ENCODE measurements at regions not wholly inside any gene's neighbourhood (a gene's known extent, or its start where the extent isn't known, plus 50 kb on each side); places are given as distances from the start of the nearest gene placed in this dataset.
"Not testable (repeated sequence)": the region's sequence is repeated elsewhere in the genome, so short reads cannot be mapped to it uniquely, and the experiment has no call there.

- DNase-seq (ENCODE audit: low spot score), result no peak
Observed at GRCh38 chr2:219726916-219727315, 99.5 kb downstream of the SLC4A3 start.

- DNase-seq (ENCODE audit: low spot score), result no peak
Observed at GRCh38 chr2:219727771-219728429, 100.5 kb downstream of the SLC4A3 start.

GRCh38 chr2:219728991-219729487, 101.6 kb downstream of the SLC4A3 start:
- no peak for DNase-seq (ENCODE audit: low spot score)

GRCh38 chr2:219731173-219731572, 103.7 kb downstream of the SLC4A3 start:
- no peak for DNase-seq (ENCODE audit: low spot score)

- DNase-seq (ENCODE audit: low spot score), result no peak
Observed at GRCh38 chr2:219733106-219733505, 105.7 kb downstream of the SLC4A3 start.

- no peak for DNase-seq (ENCODE audit: low spot score)
Observed at GRCh38 chr2:219733746-219734145, 106.3 kb downstream of the SLC4A3 start.

GRCh38 chr2:219736209-219736608, 108.8 kb downstream of the SLC4A3 start:
- DNase-seq (ENCODE audit: low spot score), result no peak

- no peak for DNase-seq (ENCODE audit: low spot score)
Observed at GRCh38 chr2:219737270-219737691, 109.9 kb downstream of the SLC4A3 start.

- DNase-seq (ENCODE audit: low spot score), result no peak
Observed at GRCh38 chr2:219739066-219739465, 111.6 kb downstream of the SLC4A3 start.

- no peak for DNase-seq (ENCODE audit: low spot score)
Observed at GRCh38 chr2:219739866-219740440, 112.5 kb downstream of the SLC4A3 start.

GRCh38 chr2:219743548-219743947, 116.1 kb downstream of the SLC4A3 start:
- DNase-seq (ENCODE audit: low spot score), result no peak

- no peak for DNase-seq (ENCODE audit: low spot score)
Observed at GRCh38 chr2:219744066-219744465, 116.6 kb downstream of the SLC4A3 start.

- DNase-seq (ENCODE audit: low spot score), result no peak
Observed at GRCh38 chr2:219744600-219744999, 117.2 kb downstream of the SLC4A3 start.

- no peak for DNase-seq (ENCODE audit: low spot score)
Observed at GRCh38 chr2:219747637-219748036, 120.2 kb downstream of the SLC4A3 start.

GRCh38 chr2:219748671-219749570, 121.5 kb downstream of the SLC4A3 start:
- no peak for DNase-seq (ENCODE audit: low spot score)

GRCh38 chr2:219751121-219751520, 123.7 kb downstream of the SLC4A3 start:
- not testable (repeated sequence) for DNase-seq (ENCODE audit: low spot score)

- no peak for DNase-seq (ENCODE audit: low spot score)
Observed at GRCh38 chr2:219752726-219753125, 125.3 kb downstream of the SLC4A3 start.

- no peak for DNase-seq (ENCODE audit: low spot score)
Observed at GRCh38 chr2:219758907-219759680, 131.7 kb downstream of the SLC4A3 start.

GRCh38 chr2:219759801-219760200, 132.4 kb downstream of the SLC4A3 start:
- DNase-seq (ENCODE audit: low spot score), result no peak

GRCh38 chr2:219765231-219765911, 137.9 kb downstream of the SLC4A3 start:
- DNase-seq (ENCODE audit: low spot score), result no peak

- no peak for DNase-seq (ENCODE audit: low spot score)
Observed at GRCh38 chr2:219766658-219767057, 139.2 kb downstream of the SLC4A3 start.

All from ureter (tissue), 1 donor.